ENCODE measurements at regions not wholly inside any gene's neighbourhood (a gene's known extent, or its start where the extent isn't known, plus 50 kb on each side); places are given as distances from the start of the nearest gene placed in this dataset.

DNA sequence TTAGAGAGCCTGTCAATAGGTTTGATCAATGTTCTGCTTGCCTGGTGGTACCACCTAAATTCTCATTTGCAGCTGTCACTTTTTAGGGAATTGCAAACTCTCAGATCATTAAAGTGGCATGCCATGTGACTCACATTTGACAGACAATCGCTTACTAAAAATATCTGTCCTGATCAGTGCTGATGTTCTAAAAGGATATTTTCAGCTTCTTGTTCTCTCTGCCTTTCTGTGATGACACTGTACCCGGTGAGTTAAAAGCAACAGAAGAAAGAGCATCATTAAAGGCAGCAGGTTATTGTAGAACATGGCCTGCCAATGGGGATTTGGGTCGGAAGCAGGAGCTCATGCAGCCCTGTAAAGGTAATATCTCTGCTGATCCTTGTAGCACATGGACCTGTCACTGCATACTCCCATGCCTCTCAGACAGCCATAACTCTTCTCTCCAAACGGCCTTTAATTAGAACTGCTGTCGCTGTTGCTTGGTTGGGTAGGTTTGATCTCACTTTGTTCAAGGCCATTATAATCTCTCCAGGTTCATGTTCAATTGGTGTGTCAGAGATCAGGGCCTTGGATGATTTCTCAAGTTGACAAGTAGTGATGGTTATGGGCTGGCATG, 441.3 kb upstream of the DEPDC1 start:
- DNase-seq: no peak
- Mint-ChIP-seq H3K4me1 (no peaks in the 10 kb centered on the region), H3K27me3 (no peaks in the 10 kb centered on the region), H3K9me3 (peaks cover 5% of the 10 kb centered on the region), H3K4me3 (no peak overlapping the region), H3K36me3 (ENCODE audit: low read depth) (no peaks in the 10 kb centered on the region), H3K27ac (no peak overlapping the region)
- ChIA-PET POLR2A (no interaction called here), CTCF (no interaction called here)

DNA sequence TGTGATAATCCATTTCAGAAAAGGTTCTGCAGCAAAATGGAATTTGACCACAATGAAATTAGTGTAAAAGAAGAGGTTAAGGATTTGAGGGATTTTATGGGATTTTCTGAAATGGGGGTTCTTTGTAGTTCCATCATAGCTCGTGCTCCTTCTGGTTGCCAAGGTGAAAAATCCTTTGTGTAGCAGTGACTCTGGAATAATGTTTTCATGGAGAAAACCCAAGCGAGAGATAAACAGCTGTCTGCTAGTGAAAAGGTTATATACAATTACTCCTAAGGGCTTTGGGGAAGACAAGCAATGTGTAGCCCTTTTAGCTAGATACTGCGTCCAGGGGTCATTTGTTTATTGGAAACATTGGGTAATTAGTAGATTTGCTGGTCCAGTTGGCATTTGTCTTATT, 453.2 kb upstream of the DEPDC1 start:
- H3K27me3 Mint-ChIP-seq: no peaks in the 10 kb centered on the region
- ChIA-PET CTCF (no interaction called here), POLR2A (no interaction called here)
- no peak for DNase-seq
- H3K9me3 Mint-ChIP-seq: peaks cover 5% of the 10 kb centered on the region
- H3K4me1 Mint-ChIP-seq: no peaks in the 10 kb centered on the region
- no peak overlapping the region for H3K4me3 Mint-ChIP-seq
- no peaks in the 10 kb centered on the region for H3K36me3 Mint-ChIP-seq (ENCODE audit: low read depth)
- no peak overlapping the region for H3K27ac Mint-ChIP-seq

DNA sequence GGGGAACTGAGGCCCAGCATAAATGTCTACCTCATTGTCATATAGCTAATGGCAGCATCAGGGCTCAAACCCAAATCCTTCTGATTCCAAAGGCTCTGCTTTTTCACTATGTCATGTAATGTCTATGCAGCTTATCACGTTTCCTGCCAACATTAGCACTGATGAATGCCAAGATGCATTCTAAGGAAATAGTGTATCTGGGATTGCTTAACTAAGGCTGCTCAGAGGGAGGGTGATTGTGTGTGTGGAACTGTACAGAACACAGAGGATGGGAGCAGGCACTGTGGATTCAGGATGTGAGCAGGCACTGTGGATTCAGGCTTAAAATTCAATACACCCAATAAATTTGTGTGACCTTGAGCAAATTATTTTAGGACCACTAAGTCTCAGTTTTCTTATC, 456.4 kb upstream of the DEPDC1 start:
- H3K27ac Mint-ChIP-seq: no peak overlapping the region
- no peaks in the 10 kb centered on the region for H3K27me3 Mint-ChIP-seq
- no peaks in the 10 kb centered on the region for H3K36me3 Mint-ChIP-seq (ENCODE audit: low read depth)
- no peak overlapping the region for H3K4me3 Mint-ChIP-seq
- DNase-seq: no peak
- ChIA-PET POLR2A (no interaction called here), CTCF (no interaction called here)
- H3K4me1 Mint-ChIP-seq: no peaks in the 10 kb centered on the region
- H3K9me3 Mint-ChIP-seq: peaks cover 5% of the 10 kb centered on the region

DNA sequence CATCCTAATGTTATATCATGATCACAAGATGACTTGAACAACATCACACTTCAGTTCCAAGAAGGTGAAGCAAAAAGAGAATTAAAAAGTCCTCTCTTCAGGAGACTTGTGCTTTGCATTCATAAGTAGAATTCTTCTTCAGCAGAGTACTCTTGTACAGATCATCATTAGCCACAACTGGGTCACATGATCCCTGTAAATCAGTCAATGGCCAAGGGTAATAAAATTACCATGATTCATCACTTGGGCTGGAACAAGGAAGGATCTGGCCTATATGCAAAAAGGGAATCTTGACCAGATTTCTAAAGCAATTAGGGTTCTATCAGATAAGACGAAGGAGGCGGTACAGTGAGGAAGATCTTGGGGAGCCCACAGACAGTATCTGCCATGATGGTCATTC, 458.0 kb upstream of the DEPDC1 start:
- ChIA-PET CTCF (no interaction called here), POLR2A (no interaction called here)
- Mint-ChIP-seq H3K27me3 (no peaks in the 10 kb centered on the region), H3K4me1 (no peaks in the 10 kb centered on the region), H3K27ac (no peak overlapping the region), H3K36me3 (ENCODE audit: low read depth) (no peaks in the 10 kb centered on the region), H3K4me3 (no peak overlapping the region), H3K9me3 (peaks cover 5% of the 10 kb centered on the region)
- no peak for DNase-seq

DNA sequence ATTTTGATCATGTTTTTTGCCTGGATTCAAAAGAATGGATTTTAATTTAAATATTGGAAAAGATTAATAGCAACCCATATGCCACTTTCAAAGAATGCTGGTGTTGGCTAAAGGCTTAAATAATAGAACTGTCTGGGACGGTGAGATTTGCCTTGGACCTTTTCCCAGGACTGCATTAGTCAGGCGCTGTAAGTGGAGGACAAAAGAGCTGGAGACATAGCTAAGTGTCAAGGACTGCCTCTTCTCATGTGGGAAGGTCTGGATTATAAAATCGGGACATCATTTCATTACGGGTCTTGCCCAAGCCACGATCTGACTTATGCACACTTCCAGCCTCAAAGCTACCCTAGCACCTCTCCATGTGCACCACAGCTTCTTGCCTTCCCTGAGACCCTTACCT, 458.5 kb upstream of the DEPDC1 start:
- ChIA-PET POLR2A (no interaction called here), CTCF (no interaction called here)
- Mint-ChIP-seq H3K4me1 (no peaks in the 10 kb centered on the region), H3K27me3 (no peaks in the 10 kb centered on the region), H3K36me3 (ENCODE audit: low read depth) (no peaks in the 10 kb centered on the region), H3K4me3 (no peak overlapping the region), H3K9me3 (peaks cover 5% of the 10 kb centered on the region), H3K27ac (no peak overlapping the region)
- DNase-seq: no peak

DNA sequence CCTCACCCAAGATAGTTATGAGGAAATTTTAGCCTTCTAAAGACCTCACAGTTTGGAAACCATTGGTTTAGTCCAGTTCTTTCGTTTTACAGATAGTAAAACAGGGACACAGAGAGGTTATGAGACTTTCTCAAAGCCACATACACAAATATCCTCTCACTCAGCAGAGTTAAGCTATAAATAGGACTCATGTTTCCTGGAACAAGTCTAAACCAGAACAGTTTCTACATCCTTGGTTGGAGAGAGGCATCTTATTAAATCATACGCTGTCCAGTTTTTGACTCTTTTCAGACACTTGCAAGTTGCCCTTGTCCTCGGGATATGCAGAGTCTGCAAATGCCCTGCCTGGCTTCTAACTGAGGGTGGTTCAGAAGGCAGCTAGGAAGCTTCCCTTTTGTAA, 462.1 kb upstream of the DEPDC1 start:
- ChIA-PET POLR2A (no interaction called here), CTCF (no interaction called here)
- H3K27ac Mint-ChIP-seq: no peak overlapping the region
- no peaks in the 10 kb centered on the region for H3K4me1 Mint-ChIP-seq
- peaks cover 5% of the 10 kb centered on the region for H3K9me3 Mint-ChIP-seq
- no peaks in the 10 kb centered on the region for H3K36me3 Mint-ChIP-seq (ENCODE audit: low read depth)
- H3K4me3 Mint-ChIP-seq: no peak overlapping the region
- H3K27me3 Mint-ChIP-seq: no peaks in the 10 kb centered on the region
- no peak for DNase-seq

DNA sequence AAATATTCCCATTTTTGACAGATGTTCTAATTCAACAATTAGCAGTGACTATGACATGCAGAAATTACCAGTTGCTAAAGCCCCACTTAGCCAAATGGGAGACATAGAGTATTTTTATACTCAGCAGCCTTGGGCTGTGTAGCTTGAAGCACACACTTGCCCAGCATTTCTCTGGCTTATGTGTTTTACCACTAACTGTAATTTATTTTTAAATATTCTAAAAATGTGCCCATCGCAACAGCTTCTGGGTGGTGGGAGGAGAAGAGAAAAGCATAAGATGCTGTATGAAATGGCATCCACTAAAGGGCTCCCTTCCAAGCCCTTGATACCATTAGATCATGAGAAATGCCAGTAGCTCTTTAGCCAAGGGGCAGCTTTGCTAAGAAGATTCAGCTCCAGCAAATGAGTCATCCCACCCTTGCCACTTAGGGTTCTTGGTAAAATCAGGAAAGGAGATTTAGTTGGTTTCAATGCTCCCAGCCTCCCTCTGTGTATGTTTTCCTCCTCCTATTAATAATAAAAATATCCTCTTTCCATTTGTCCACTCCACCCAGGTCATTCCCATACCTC, 462.7 kb upstream of the DEPDC1 start:
- CTCF ChIA-PET: no interaction called here
- POLR2A ChIA-PET: no interaction called here
- Mint-ChIP-seq H3K4me3 (no peak overlapping the region), H3K27me3 (no peaks in the 10 kb centered on the region), H3K4me1 (no peaks in the 10 kb centered on the region), H3K27ac (no peak overlapping the region), H3K9me3 (peaks cover 5% of the 10 kb centered on the region), H3K36me3 (ENCODE audit: low read depth) (no peaks in the 10 kb centered on the region)
- no peak for DNase-seq

DNA sequence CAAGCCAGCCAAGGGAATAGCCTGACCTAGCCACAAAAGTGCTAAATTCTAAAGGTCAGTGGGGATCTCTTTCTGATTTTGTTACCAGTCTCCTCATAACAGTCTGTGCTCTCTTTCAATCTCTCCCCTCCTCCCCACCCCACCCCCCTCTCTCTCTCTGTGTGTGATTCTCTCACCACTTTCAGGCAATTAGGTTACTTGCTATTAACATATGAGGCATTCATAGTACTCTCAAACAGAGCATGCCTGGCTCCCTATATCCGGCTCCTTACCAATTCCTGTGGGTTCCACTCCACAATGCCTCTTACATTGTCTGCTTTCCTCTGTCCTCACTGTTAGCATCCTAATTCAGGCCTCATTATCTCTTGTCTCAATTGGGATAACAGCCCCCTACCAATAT, 464.3 kb upstream of the DEPDC1 start:
- no peak overlapping the region for H3K27ac Mint-ChIP-seq
- no peaks in the 10 kb centered on the region for H3K36me3 Mint-ChIP-seq (ENCODE audit: low read depth)
- peaks cover 5% of the 10 kb centered on the region for H3K9me3 Mint-ChIP-seq
- ChIA-PET CTCF (no interaction called here), POLR2A (no interaction called here)
- H3K4me3 Mint-ChIP-seq: no peak overlapping the region
- no peaks in the 10 kb centered on the region for H3K27me3 Mint-ChIP-seq
- H3K4me1 Mint-ChIP-seq: no peaks in the 10 kb centered on the region
- no peak for DNase-seq

DNA sequence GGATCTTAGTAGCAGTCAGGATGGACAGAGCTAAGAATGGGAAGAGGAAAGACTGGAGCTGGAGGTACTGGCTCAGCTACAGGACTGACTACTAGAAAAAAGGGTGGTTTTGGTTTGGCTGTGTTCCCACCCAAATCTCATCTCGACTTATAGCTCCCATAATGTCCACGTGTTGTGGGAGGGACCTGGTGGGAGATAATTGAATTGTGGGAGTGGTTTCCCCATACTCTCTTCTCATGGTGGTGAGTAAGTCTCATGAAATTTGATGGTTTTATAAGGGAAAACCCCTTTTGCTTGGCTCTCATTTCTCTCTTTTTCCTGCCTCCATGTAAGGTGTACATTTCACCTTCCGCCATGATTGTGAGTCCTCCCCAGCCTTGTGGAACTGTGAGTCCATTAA, 466.5 kb upstream of the DEPDC1 start:
- no peak overlapping the region for H3K4me3 Mint-ChIP-seq
- DNase-seq: no peak
- no peaks in the 10 kb centered on the region for H3K27me3 Mint-ChIP-seq
- H3K9me3 Mint-ChIP-seq: peaks cover 5% of the 10 kb centered on the region
- no peak overlapping the region for H3K27ac Mint-ChIP-seq
- ChIA-PET POLR2A (no interaction called here), CTCF (no interaction called here)
- no peaks in the 10 kb centered on the region for H3K36me3 Mint-ChIP-seq (ENCODE audit: low read depth)
- H3K4me1 Mint-ChIP-seq: no peaks in the 10 kb centered on the region

DNA sequence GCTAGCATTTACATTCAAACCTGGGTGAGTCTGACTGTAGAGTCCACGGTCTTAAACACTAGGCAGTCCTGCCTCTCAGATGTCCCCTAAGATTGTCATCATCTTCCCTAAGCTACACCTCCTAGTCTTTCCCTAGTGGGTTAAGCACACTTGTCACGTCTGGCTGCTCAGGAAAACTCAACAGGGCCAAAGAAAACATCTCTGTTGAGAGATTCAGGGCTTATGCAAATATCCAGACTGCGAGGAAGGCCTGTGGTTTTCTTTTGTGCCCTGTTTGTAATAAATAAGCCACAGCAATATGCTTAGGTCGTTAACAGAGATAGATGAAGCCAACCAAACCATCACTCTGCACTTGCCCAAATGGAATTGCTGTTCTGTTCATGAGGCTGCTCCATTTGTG, 472.6 kb upstream of the DEPDC1 start:
- Mint-ChIP-seq H3K4me3 (no peak overlapping the region), H3K4me1 (no peaks in the 10 kb centered on the region), H3K9me3 (peaks cover 4% of the 10 kb centered on the region), H3K27me3 (no peaks in the 10 kb centered on the region), H3K27ac (no peak overlapping the region), H3K36me3 (ENCODE audit: low read depth) (no peaks in the 10 kb centered on the region)
- no peak for DNase-seq
- ChIA-PET CTCF (no interaction called here), POLR2A (no interaction called here)

DNA sequence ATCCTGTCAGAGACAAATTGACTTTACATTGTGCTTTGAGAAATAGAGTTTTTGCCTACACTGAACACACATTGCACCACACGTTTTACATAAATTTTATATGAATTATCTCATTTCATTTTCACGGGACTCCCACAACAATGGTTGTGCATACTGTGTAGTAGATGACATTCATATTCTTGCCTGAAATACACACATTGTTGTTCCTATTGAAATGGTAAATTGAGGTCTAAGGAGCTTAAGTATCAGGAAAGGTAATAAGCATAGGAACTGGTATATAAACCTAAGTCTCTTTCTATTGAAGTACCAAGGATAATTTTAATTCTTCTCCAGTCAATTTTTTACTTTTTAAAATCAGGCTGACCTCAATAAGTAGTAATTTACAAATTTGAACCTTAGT, 473.7 kb upstream of the DEPDC1 start:
- H3K4me3 Mint-ChIP-seq: no peak overlapping the region
- no peaks in the 10 kb centered on the region for H3K36me3 Mint-ChIP-seq (ENCODE audit: low read depth)
- ChIA-PET POLR2A (no interaction called here), CTCF (no interaction called here)
- peaks cover 2% of the 10 kb centered on the region for H3K9me3 Mint-ChIP-seq
- DNase-seq: no peak
- no peaks in the 10 kb centered on the region for H3K4me1 Mint-ChIP-seq
- no peaks in the 10 kb centered on the region for H3K27me3 Mint-ChIP-seq
- no peak overlapping the region for H3K27ac Mint-ChIP-seq

DNA sequence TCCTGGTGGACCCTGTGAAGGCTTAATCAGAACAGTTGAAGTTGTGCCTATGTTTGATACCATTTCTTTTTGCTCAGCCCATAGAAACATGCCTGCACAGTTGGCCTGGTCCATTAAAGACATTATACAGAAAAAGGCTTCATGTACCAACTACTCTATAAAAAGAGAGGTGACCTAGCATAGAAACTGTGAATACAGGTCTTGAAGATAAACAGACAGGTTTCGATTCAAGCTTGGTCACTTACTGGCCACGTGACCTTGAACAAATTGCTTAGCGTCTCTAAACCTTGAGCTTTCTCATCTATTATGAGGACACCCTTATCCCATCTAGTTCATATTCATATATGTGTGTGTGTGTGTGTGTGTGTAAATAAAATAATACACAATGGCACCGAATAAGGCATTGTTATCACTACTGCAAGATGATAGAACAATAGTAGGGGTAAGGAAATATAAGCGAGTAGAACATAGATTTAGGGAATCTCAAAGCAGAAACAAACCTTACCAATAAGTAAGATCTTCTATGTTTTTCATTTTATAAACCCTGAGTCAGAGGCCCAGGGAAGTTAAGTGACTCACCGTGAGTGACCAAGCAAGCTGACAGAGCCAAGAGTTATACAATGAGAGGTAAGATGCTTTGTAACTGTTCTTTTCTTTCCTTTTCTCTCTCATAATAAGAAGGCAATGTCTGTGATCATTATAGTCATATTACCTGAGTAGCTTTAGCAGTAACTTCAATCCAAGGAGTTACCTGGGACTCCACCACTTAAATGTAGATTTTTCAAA, 476.8 kb upstream of the DEPDC1 start:
- H3K27ac Mint-ChIP-seq: no peak overlapping the region
- ChIA-PET POLR2A (no interaction called here), CTCF (no interaction called here)
- no peaks in the 10 kb centered on the region for H3K27me3 Mint-ChIP-seq
- no peak overlapping the region for H3K4me3 Mint-ChIP-seq
- peaks cover 2% of the 10 kb centered on the region for H3K9me3 Mint-ChIP-seq
- H3K36me3 Mint-ChIP-seq (ENCODE audit: low read depth): no peaks in the 10 kb centered on the region
- DNase-seq: no peak
- no peaks in the 10 kb centered on the region for H3K4me1 Mint-ChIP-seq

DNA sequence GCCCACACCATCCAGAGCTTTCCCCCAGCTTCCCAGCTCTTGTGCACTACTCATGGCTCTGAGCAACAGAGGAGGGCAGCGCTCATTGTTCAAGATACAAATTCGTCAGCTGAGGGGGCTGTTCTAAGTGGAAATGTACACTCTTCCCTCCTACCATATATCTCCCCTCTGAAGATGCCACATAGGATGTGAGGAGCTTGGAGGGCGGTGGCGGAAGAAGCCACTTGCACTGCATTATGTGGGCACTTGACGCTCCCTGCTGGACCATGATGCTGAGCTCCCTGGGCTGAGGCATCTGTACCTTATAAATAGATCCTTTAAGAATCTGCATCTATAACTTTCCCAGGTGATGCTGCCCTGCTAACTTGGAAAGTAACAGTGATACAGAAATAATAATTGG, 477.6 kb upstream of the DEPDC1 start:
- CTCF ChIA-PET: no interaction called here
- Mint-ChIP-seq H3K9me3 (peaks cover 2% of the 10 kb centered on the region), H3K27me3 (no peaks in the 10 kb centered on the region), H3K4me1 (no peaks in the 10 kb centered on the region), H3K36me3 (ENCODE audit: low read depth) (no peaks in the 10 kb centered on the region), H3K27ac (no peak overlapping the region), H3K4me3 (no peak overlapping the region)
- no peak for DNase-seq
- POLR2A ChIA-PET: no interaction called here

DNA sequence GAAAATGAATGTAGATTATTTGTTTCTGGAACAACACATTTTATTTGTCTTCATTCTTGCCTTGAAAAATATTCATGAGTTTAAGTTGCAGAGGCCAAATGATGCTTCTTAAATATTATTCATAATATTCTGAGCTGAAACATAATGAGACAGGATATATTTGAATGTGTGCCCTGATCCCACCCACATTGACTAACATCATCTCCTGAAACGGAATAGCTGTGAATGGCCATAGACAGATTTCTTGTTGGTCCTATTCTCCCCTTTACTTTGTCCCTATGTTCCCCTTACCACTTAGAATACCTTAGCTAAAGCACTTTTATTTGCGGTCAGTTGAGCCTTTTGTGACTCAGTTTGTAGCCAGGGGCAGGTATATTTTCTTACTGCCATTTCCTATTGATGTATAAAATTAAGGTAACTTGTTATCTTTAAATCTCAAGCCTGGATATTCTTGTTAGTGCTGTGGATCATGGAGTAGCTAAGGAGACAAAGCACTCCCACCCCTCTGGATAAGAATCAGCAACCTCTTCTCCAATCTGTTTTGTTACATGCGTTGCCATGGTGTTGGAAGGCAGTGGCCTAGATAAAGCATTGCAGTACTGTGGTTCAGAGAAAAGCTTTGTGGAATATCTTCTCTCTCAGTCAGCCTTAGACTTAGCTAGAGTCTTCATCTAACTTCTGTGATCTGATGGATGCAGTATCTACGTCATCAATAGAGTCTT, 478.5 kb upstream of the DEPDC1 start:
- CTCF ChIA-PET: no interaction called here

More for the DNA sequence above, 478.5 kb upstream of the DEPDC1 start:
- H3K4me3 Mint-ChIP-seq: no peak overlapping the region
- H3K27ac Mint-ChIP-seq: no peak overlapping the region
- no peak for DNase-seq
- H3K27me3 Mint-ChIP-seq: no peaks in the 10 kb centered on the region
- POLR2A ChIA-PET: no interaction called here
- H3K4me1 Mint-ChIP-seq: no peaks in the 10 kb centered on the region
- H3K36me3 Mint-ChIP-seq (ENCODE audit: low read depth): no peaks in the 10 kb centered on the region
- H3K9me3 Mint-ChIP-seq: peaks cover 2% of the 10 kb centered on the region

Measured in activated CD4-positive, alpha-beta memory T cell treated with anti-CD3 and anti-CD28 coated beads, Interleukin-2, amount 10 ng/mL, durations not matched to agents 7 days and 5 days (primary cell).